ENCODE measurements at regions not wholly inside any gene's neighbourhood (a gene's known extent, or its start where the extent isn't known, plus 50 kb on each side); places are given as distances from the start of the nearest gene placed in this dataset.

- TF ChIP-seq CTCF (IDR thresholded peaks at IDR 0.05) (no peak), EZH2 (IDR thresholded peaks at IDR 0.05) (no peak)
Measured at GRCh38 chr1:172915271-172915670, 135.5 kb downstream of the TNFSF18 start.
